GM21367 (cell line): ENCODE measurements at regions not wholly inside any gene's neighbourhood (a gene's known extent, or its start where the extent isn't known, plus 50 kb on each side); places are given as distances from the start of the nearest gene placed in this dataset.
"Not testable (repeated sequence)": the region's sequence is repeated elsewhere in the genome, so short reads cannot be mapped to it uniquely, and the experiment has no call there.

Experiments used
- ATAC-seq: cut with Tn5 transposase; IDR thresholded peaks from one replicate; pipeline ENCODE4 v1.9.1; 2021; ENCODE audit not compliant: unreplicated experiment

- ATAC-seq: no peak
Observed at GRCh38 chr6:85772641-85773040, 130.0 kb upstream of the SYNCRIP start.

- no peak for ATAC-seq
Observed at GRCh38 chr6:85771925-85772430, 129.3 kb upstream of the SYNCRIP start.

- ATAC-seq: no peak
Observed at GRCh38 chr6:85771455-85771854, 128.8 kb upstream of the SYNCRIP start.

- no peak for ATAC-seq
Observed at GRCh38 chr6:85764844-85765243, 122.2 kb upstream of the SYNCRIP start.

GRCh38 chr6:85756982-85757381 lies 114.3 kb upstream of the SYNCRIP start:
- no peak for ATAC-seq

- ATAC-seq: no peak
Observed at GRCh38 chr6:85754894-85755293, 112.2 kb upstream of the SYNCRIP start.

- ATAC-seq: no peak
Observed at GRCh38 chr6:85752602-85753001, 109.9 kb upstream of the SYNCRIP start.

- ATAC-seq: no peak
Observed at GRCh38 chr6:85751374-85752055, 108.8 kb upstream of the SYNCRIP start.

- not testable (repeated sequence) for ATAC-seq
Observed at GRCh38 chr6:85750146-85750545, 107.5 kb upstream of the SYNCRIP start.

- no peak for ATAC-seq
Observed at GRCh38 chr6:85749236-85749635, 106.5 kb upstream of the SYNCRIP start.

- no peak for ATAC-seq
Observed at GRCh38 chr6:85747666-85748065, 105.0 kb upstream of the SYNCRIP start.

- ATAC-seq: no peak
Observed at GRCh38 chr6:85747093-85747492, 104.4 kb upstream of the SYNCRIP start.

GRCh38 chr6:85744433-85744970 lies 101.8 kb upstream of the SYNCRIP start:
- ATAC-seq: no peak

- no peak for ATAC-seq
Observed at GRCh38 chr6:85726206-85726605, 83.5 kb upstream of the SYNCRIP start.

GRCh38 chr6:85715797-85716196 lies 73.1 kb upstream of the SYNCRIP start:
- ATAC-seq: no peak

GRCh38 chr6:85714893-85715530 lies 72.3 kb upstream of the SYNCRIP start:
- ATAC-seq: no peak

GRCh38 chr6:85712346-85712745 lies 69.7 kb upstream of the SYNCRIP start:
- no peak for ATAC-seq

- not testable (repeated sequence) for ATAC-seq
Observed at GRCh38 chr6:85707515-85708145, 64.9 kb upstream of the SYNCRIP start.

- ATAC-seq: no peak
Observed at GRCh38 chr6:85706272-85706671, 63.6 kb upstream of the SYNCRIP start.

- ATAC-seq: no peak
Observed at GRCh38 chr6:85705220-85705619, 62.5 kb upstream of the SYNCRIP start.

- no peak for ATAC-seq
Observed at GRCh38 chr6:85703406-85703805, 60.7 kb upstream of the SYNCRIP start.
